ENCODE measurements at regions not wholly inside any gene's neighbourhood (a gene's known extent, or its start where the extent isn't known, plus 50 kb on each side); places are given as distances from the start of the nearest gene placed in this dataset.

- Histone ChIP-seq H4K20me1 (ENCODE audit: low read depth) (no peaks in the 10 kb centered on the region), H3K4me3 (no peak overlapping the region), H3K36me3 (no peaks in the 10 kb centered on the region), H3K27ac (no peak overlapping the region), H3K4me1 (peaks cover 10% of the 10 kb centered on the region), H2AFZ (replicated peaks) (no peak overlapping the region), H3K9me3 (ENCODE audit: low read depth) (no peaks in the 10 kb centered on the region), H3K27me3 (no peaks in the 10 kb centered on the region), H3F3A (ENCODE audit: low read depth) (no peaks in the 10 kb centered on the region), H3K9ac (no peak overlapping the region), H3K4me2 (no peak overlapping the region), H3K79me2 (ENCODE audit: low read depth) (no peaks in the 10 kb centered on the region)
- no peak for DNase-seq (ENCODE audit: low spot score)
- H3K27me3 Mint-ChIP-seq (ENCODE audit: insufficient read depth, low read depth) = no peaks in the 10 kb centered on the region
- no peaks in the 10 kb centered on the region for H3K9me3 Mint-ChIP-seq
- TF ChIP-seq EZH2 (IDR thresholded peaks at IDR 0.05) (no peak), CTCF (IDR thresholded peaks at IDR 0.05) (no peak), EZH2phosphoT487 (IDR thresholded peaks at IDR 0.05) (no peak)
- peaks cover 8% of the 10 kb centered on the region for H3K4me1 Mint-ChIP-seq
- H3K27ac Mint-ChIP-seq = no peak overlapping the region
- no peaks in the 10 kb centered on the region for H3K36me3 Mint-ChIP-seq
- H3K4me3 Mint-ChIP-seq = no peak overlapping the region
Measured at GRCh38 chr3:105238367-105238766, 128.3 kb upstream of the ALCAM start.

GRCh38 chr3:105243076-105243475 lies 123.6 kb upstream of the ALCAM start:
- H3K4me2 ChIP-seq = no peak overlapping the region
- no peaks in the 10 kb centered on the region for H3K79me2 ChIP-seq (ENCODE audit: low read depth)
- H3K9me3 ChIP-seq (ENCODE audit: low read depth) = no peaks in the 10 kb centered on the region
- TF ChIP-seq CTCF (IDR thresholded peaks at IDR 0.05) (no peak), EZH2 (IDR thresholded peaks at IDR 0.05) (no peak), EZH2phosphoT487 (IDR thresholded peaks at IDR 0.05) (no peak)
- no peaks in the 10 kb centered on the region for H3K36me3 Mint-ChIP-seq
- H3K4me3 ChIP-seq = no peak overlapping the region
- H3F3A ChIP-seq (ENCODE audit: low read depth) = no peaks in the 10 kb centered on the region
- no peak overlapping the region for H3K27ac ChIP-seq
- H3K27ac Mint-ChIP-seq = no peak overlapping the region
- no peaks in the 10 kb centered on the region for H3K9me3 Mint-ChIP-seq
- H3K27me3 ChIP-seq = no peaks in the 10 kb centered on the region
- no peak overlapping the region for H3K9ac ChIP-seq
- no peaks in the 10 kb centered on the region for H3K36me3 ChIP-seq
- no peaks in the 10 kb centered on the region for H3K27me3 Mint-ChIP-seq (ENCODE audit: insufficient read depth, low read depth)
- H3K4me1 ChIP-seq = no peaks in the 10 kb centered on the region
- no peaks in the 10 kb centered on the region for H4K20me1 ChIP-seq (ENCODE audit: low read depth)
- H3K4me3 Mint-ChIP-seq = no peak overlapping the region
- H2AFZ ChIP-seq (replicated peaks) = no peak overlapping the region
- no peak for DNase-seq (ENCODE audit: low spot score)
- H3K4me1 Mint-ChIP-seq = no peaks in the 10 kb centered on the region

GRCh38 chr3:105246536-105246935 lies 120.2 kb upstream of the ALCAM start:
- H3K4me1 ChIP-seq = no peaks in the 10 kb centered on the region
- no peak overlapping the region for H3K27ac ChIP-seq
- no peaks in the 10 kb centered on the region for H3K27me3 ChIP-seq
- H2AFZ ChIP-seq (replicated peaks) = no peak overlapping the region
- no peak for TF ChIP-seq EZH2 (IDR thresholded peaks at IDR 0.05)
- TF ChIP-seq CTCF (IDR thresholded peaks at IDR 0.05) = no peak
- TF ChIP-seq EZH2phosphoT487 (IDR thresholded peaks at IDR 0.05) = no peak
- no peaks in the 10 kb centered on the region for H3F3A ChIP-seq (ENCODE audit: low read depth)
- DNase-seq (ENCODE audit: low spot score) = no peak
- Mint-ChIP-seq H3K9me3 (peaks cover 14% of the 10 kb centered on the region), H3K4me3 (no peak overlapping the region), H3K36me3 (no peaks in the 10 kb centered on the region), H3K27me3 (ENCODE audit: insufficient read depth, low read depth) (no peaks in the 10 kb centered on the region), H3K4me1 (no peaks in the 10 kb centered on the region), H3K27ac (no peak overlapping the region)
- H3K9me3 ChIP-seq (ENCODE audit: low read depth) = peaks cover 2% of the 10 kb centered on the region
- no peaks in the 10 kb centered on the region for H4K20me1 ChIP-seq (ENCODE audit: low read depth)
- no peak overlapping the region for H3K4me3 ChIP-seq
- H3K79me2 ChIP-seq (ENCODE audit: low read depth) = no peaks in the 10 kb centered on the region
- H3K4me2 ChIP-seq = no peak overlapping the region
- no peak overlapping the region for H3K9ac ChIP-seq
- H3K36me3 ChIP-seq = no peaks in the 10 kb centered on the region

Measured in neural progenitor cell (in vitro differentiated cells).